MM.1S (cell line): ENCODE measurements at regions not wholly inside any gene's neighbourhood (a gene's known extent, or its start where the extent isn't known, plus 50 kb on each side); places are given as distances from the start of the nearest gene placed in this dataset.

Experiments used
- CTCF ChIP-seq: fragments of 300-600 bp; sonication (generic); IDR thresholded peaks from 2 replicates; pipeline ENCODE4 v1.5.1; 2016; ENCODE audit warnings: antibody characterized with exemption, low read length, mixed read lengths
- EZH2 ChIP-seq: fragments of 300-600 bp; sonication (generic); optimal IDR thresholded peaks from 2 replicates; pipeline ENCODE3; 2017; ENCODE audit warnings: low read depth, mild to moderate bottlenecking, antibody characterized with exemption, low read length, mixed read lengths
- EZH2phosphoT487 ChIP-seq: fragments of 300-600 bp; sonication (generic); IDR thresholded peaks from 2 replicates; pipeline ENCODE4 v1.6.1; 2018; ENCODE audit warnings: antibody characterized with exemption, low read length

- TF ChIP-seq CTCF (no peak), EZH2 (no peak), EZH2phosphoT487 (no peak)
These were observed 733.6 kb downstream of the TNS3 start for GRCh38 chr7:46848311-46848710.
